Fibroblast of skin of right biceps (primary cell): ENCODE measurements at regions not wholly inside any gene's neighbourhood (a gene's known extent, or its start where the extent isn't known, plus 50 kb on each side); places are given as distances from the start of the nearest gene placed in this dataset.

ENCODE experiments used
- DNase-seq: peaks from one replicate; pipeline ENCODE4 v3.0.0-alpha.2; 2013

GRCh38 chr4:158006990-158007389 is 165.8 kb downstream of the GASK1B start:
- no peak for DNase-seq

GRCh38 chr4:158005021-158005420 is 167.8 kb downstream of the GASK1B start:
- DNase-seq = no peak

GRCh38 chr4:158004101-158004500 is 168.7 kb downstream of the GASK1B start:
- DNase-seq = no peak

GRCh38 chr4:158003212-158003611 is 169.6 kb downstream of the GASK1B start:
- DNase-seq = no peak

GRCh38 chr4:158002173-158002572 is 170.7 kb downstream of the GASK1B start:
- no peak for DNase-seq

GRCh38 chr4:158001756-158002155 is 171.1 kb downstream of the GASK1B start:
- DNase-seq = no peak

- no peak for DNase-seq
These were observed 173.1 kb downstream of the GASK1B start for GRCh38 chr4:157999723-158000122.

GRCh38 chr4:157997296-157997695 is 175.5 kb downstream of the GASK1B start:
- no peak for DNase-seq

GRCh38 chr4:157996061-157997028 is 176.5 kb downstream of the GASK1B start:
- DNase-seq = no peak

- no peak for DNase-seq
These were observed 178.0 kb downstream of the GASK1B start for GRCh38 chr4:157994863-157995262.

- DNase-seq = no peak
These were observed 179.6 kb downstream of the GASK1B start for GRCh38 chr4:157992948-157993839.

- peak; percentile 65 for DNase-seq
These were observed 180.7 kb downstream of the GASK1B start for GRCh38 chr4:157992038-157992705.

- DNase-seq = no peak
These were observed 184.2 kb downstream of the GASK1B start for GRCh38 chr4:157988641-157989040.

- no peak for DNase-seq
These were observed 188.4 kb downstream of the GASK1B start for GRCh38 chr4:157984285-157984911.

- DNase-seq = peak; percentile 26
These were observed 189.5 kb downstream of the GASK1B start for GRCh38 chr4:157983300-157983699.

- no peak for DNase-seq
These were observed 192.7 kb downstream of the GASK1B start for GRCh38 chr4:157980158-157980557.

- peak; percentile 73 for DNase-seq
These were observed 194.0 kb downstream of the GASK1B start for GRCh38 chr4:157978680-157979361.

GRCh38 chr4:157977086-157977485 is 195.7 kb downstream of the GASK1B start:
- peak; percentile 23 for DNase-seq

- DNase-seq = no peak
These were observed 199.5 kb downstream of the GASK1B start for GRCh38 chr4:157973297-157973696.

GRCh38 chr4:157964463-157964862 is 208.4 kb downstream of the GASK1B start:
- no peak for DNase-seq

GRCh38 chr4:157961229-157961990 is 211.4 kb downstream of the GASK1B start:
- DNase-seq = no peak
